ENCODE measurements at regions not wholly inside any gene's neighbourhood (a gene's known extent, or its start where the extent isn't known, plus 50 kb on each side); places are given as distances from the start of the nearest gene placed in this dataset.
A peak's percentile ranks its signal among the peaks of the same experiment; 100 is the strongest.
"Not testable (repeated sequence)": the region's sequence is repeated elsewhere in the genome, so short reads cannot be mapped to it uniquely, and the experiment has no call there.

DNA sequence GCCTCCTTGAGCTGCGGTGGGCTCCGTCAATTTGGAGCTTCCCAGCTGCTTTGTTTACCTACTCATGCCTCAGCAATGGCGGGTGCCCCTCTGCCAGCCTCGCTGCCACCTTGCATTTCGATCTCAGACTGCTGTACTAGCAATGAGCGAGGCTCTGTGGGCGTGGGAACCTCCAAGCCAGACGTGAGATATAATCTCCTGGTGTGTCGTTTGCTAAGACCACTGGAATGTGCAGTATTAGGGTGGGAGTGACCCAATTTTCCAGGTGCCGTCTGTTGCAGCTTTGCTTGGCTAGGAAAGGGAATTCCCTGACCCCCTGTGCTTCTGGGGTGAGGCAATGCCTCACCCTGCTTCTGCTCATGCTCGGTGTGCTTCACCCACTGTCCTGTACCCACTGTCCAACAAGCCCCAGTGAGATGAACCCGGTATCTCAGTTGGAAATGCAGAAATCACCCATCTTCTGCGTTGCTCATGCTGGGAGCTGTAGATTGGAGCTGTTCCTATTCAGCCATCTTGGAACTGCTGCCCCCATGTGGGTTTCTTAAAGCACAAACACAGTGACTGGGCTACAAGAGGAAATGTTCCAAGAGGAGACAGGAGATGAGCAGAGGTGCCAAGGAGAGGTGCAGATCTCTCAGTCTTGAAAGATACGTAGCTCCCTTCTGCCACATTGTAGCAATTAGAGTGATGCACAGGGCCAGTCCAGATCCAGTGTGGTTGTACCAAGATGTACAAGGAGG lies 193.0 kb upstream of the IGFBP7 start:
- peak; percentile 59 for DNase-seq

DNA sequence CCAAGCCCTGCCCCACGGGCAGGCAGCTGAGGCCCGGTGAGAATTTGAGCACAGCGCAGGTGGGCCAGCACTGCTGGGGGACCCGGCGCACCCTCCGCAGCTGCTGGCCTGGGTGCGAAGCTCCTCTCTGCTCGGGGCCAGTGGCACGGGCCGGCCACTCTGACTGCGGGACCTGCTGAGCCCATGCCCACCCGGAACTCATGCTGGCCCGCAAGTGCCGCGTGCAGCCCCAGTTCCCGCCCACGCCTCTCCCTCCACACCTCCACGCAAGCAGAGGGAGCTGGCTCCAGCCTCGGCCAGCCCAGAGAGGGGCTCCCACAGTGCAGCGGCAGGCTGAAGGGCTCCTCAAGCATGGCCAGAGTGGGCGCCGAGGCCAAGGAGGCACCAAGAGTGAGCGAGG lies 190.1 kb upstream of the IGFBP7 start:
- not testable (repeated sequence) for DNase-seq

DNA sequence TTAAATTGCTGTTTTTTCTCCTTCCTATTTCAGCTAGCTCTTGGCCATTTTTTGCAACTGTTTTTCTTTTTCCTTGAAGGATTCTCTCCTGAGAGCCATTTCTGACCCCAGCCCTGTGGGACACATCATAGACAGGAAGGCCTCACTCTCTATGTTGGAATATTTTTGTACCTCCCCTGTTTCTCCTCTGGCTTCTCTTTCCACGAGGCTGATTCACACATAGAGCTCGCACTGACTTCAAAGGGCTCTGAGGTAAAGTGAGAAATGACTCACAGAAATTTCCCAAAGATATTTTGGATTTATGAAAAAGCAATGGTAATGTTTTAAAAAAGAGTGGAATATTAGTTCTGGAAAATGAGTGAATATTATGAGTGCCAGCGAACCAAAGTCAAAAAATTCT lies 181.7 kb upstream of the IGFBP7 start:
- peak; percentile 72 for DNase-seq

DNA sequence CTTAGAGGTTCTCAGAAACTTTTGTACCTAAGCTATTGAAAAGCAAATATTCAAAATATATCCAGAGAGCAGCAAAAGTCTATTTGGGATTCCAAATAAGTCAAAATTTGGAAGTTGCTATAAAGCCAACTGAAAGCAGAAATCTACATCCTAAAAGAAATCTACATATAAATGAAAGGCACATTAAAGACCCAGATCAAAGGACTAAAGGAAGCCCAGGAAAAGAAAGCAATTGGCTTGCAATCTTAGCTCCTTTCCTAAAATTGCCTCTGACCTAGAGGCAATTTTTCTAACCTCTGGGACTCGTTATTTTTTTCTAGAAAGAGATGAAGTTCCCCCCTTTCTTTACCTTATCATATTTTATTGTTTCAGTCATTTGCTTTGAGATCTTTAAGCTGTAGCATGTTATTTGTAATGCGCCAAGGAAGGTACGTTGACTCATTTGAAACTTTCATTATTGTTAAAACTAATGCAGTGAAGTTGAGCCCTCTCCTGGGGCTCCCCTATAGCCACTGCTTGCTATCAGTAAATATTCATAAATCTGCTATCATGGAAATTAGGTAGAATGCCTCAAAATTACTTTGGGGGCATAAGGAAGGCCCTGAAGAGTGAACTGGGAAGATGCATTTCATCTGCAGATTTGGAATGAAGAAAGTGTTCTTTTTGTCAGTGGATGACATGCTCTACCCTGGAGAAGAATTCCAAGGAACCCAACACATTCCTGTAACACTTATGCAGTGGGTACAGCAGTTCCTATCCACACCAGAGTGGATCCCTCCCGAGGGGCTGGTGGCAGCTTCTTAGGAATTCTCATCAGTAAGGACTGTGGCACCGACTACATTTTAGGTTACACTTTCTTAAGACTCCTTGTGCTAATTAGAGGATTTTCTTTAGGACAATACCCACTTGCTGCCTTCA lies 177.8 kb upstream of the IGFBP7 start:
- no peak for DNase-seq

DNA sequence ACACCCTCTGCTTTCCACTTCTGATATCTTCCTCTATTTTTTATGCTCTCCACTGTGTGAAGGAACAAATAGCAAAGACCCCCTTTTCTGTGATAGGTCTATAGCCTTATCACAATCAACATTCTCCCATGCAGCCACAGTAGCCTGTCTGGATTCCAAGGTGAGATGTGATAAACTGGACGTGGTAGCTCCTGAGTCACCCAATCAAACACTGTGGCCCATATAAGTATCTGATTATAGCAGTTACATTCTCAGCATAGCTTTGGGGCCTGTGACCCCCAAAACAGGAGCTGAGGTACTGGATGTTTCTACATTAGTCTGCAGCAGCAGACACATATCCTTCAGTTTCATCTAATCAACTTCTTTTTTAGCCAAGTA lies 172.7 kb upstream of the IGFBP7 start:
- DNase-seq: no peak

DNA sequence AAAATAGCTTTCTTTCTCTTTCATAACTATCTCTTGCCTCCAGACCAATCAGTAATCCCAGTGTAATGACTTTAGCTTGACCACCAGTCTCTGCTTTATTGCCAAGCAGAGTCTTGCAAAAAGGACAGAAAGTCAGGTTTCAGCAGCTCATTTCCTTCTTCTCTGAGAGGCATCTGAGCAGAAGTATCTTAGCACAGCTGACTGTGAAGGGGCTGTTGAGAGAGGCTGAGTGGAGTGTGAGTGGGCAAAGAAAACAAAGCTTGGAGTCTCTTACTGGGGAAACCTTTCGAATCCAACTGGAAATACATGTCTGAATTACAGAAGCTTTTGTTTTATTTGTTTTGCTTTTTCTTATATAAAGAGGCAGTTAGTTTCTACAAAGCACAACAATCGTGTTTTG lies 170.3 kb upstream of the IGFBP7 start:
- no peak for DNase-seq

DNA sequence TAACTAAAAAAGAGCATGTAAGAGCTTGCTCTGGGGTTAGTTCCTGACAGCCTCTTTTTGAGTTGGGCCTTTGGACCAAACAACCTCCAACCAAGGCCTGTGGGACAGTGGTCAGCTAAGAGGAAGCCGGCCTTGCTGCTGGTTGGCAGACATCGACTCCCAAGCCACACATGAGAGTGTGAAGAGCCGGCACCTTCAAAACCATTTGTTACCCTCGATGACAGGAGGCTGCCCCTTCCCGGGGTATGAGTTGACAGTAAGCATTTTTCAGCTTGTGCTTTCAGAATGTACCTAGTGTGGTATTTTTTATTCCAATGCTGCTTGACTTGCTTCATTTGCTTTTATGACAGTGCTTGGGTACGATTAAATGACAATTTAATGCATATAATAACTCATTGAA lies 168.6 kb upstream of the IGFBP7 start:
- no peak for DNase-seq

DNA sequence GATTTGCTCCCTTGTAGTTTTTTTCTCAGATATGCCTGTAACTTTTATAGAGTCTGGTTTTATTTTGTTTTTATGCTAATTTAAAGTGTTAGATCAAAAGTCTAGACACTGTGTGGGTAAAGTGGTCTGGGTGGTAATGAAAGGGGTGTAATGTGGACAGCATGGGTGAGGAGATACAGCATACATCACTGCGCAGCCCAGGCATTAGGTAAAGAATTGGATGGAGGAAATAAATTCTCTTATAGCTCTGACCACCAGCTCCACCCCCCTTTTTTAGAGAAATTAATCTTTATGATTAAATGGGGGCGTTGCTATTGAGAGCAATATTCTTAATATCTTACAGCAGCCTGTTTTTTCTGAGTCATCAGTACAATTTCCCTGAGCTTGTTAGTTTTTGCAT lies 163.9 kb upstream of the IGFBP7 start:
- DNase-seq: no peak

DNA sequence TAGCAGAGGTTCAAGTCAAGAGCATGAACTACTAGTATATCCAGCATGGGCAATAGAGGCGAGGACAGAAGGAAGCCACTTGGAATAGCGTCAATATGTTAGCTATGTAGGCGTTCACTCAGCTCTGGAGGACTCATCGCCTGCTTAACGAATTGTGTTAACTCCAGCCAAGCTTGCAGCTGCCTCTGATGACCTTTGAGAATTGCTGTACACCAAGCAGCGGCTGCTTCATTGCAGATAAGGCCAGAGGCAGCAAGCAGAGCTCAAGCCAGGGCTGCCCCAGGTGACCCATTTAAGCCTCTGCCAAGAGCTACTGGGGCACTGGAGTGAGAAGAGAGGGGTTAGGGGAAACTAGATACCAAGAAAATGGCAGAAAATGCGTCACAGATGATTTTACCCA lies 160.2 kb upstream of the IGFBP7 start:
- DNase-seq: peak; percentile 48

DNA sequence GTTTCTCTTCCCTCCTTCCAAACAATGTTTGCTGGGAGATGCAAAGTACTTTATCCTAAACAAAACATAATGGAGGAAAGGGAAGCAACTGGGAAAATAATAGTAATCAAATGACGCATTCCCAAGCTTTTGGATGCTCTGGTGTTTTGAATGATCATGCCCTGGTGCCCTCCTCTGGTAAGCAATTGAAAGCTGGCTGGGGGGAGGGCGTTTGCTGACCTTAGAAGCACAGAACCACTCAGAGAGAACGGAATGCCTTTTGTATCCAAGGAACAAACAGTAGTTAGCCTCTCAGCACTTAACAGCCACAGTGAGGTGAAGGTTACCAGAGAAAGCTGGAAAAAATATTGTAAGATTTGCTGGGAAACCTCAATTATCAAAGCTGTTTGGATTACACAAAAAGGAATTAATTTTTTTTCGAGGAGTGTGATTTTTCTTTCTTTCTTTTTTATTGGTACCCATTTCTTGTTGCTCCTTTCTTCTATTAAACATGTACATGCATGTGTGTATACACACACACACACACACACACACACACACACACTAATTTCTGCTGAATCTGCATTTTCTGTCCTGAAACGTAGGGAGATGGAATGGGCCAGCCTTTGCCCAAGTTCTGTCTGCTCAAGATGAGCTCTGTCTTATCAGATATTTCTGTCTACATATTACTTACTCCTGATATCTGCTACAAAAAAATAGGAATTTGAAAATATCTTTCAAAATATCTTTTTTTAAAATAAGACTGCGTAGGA lies 155.8 kb upstream of the IGFBP7 start:
- no peak for DNase-seq

DNA sequence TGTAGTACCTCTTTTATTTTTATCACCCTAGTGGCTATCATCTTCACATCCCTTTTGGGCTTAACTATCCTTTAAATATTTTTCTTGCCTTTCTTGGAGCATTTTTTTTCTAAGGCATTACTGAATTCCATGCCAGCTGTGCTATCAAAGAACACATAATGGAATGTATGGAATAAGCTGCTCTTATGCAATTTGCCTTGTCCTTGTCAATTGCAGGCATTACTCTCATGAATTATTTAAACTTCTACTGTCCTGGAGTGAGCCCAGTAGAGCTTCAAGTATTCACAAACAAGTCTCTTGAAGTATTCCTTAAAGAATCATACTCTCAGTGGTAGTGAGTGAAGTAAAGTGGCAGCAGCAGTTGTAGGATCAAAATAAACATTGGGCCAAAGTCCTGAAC lies 144.6 kb upstream of the IGFBP7 start:
- DNase-seq: no peak

DNA sequence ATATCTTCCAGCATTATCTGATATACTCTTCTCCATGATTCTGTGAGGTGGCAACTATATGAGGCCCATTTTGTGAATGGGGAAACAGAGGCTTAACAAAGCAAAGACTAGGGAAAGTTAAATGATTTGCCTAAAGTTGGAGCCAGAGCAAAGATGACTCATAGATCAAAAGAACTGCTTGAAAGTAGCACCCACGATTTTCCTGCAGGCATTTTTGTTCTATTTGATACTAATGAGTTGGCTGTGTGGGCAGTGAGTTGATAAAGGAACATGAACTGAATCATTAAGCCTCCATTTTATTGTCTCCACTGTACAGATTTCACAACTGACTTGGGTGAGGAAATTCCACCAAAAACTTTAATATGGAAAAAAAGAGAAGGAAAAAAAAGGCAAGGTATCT lies 138.9 kb upstream of the IGFBP7 start:
- DNase-seq: peak; percentile 82

DNA sequence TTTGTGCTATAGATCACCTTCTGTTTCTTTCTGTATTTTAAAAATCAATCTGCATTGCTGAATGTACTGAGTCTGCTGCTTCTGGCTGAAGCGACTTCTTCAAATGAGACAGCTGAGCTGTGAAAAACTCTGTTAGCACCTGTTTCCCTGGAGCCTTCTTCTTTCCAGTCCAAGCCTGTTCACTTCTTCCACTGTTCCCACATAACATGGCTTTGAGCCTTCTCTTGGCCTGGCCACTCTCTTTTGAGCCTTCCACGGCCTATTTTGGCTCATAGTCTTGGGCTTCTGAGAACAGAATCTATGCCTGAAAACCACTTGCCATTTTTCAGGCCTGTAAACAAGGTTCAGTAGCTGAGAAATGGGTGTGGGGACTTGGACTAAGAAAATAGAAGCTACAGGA lies 132.9 kb upstream of the IGFBP7 start:
- no peak for DNase-seq

DNA sequence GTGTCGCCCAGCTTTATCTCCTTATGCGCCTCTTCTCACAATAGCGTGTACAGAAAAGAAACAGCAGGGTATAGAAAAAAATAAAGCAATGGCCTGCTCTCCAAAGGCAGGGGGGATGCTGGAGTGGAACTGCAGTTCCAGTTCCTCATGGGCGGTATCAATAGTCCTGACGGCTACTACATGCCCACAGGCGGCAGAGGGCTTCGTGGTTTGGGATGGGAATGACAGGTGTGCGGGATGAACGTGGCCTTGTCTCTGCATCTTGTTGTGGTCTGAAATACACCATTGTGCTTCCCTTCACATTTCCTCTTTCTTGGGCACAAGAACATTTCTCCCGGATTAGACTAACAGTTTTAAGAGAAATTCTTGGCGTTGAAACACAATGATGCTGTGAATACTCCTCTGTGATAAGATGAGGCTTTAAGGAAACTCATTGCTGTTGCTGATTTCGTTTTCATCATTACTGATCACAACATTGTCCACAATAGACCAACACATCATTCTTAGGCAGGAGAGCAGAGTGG lies 124.1 kb upstream of the IGFBP7 start:
- DNase-seq: no peak

DNA sequence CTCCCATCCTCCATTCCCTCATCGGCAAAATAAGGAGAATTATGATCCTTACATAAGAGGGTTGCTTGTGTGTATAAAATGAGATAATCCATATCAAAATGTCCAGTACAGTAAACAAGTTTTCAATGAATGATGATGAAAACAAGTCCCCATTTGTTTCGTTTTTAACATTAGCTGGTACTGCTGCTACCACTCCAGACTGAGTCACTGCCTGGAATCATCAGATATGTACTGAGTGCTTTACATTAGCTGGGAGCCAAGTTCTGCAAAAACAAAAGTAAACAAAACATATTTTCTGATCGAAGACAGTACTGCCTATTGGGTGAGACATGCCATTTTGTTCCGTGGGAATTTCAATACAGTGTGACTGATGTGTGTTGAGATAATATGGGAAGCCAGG lies 123.2 kb upstream of the IGFBP7 start:
- DNase-seq: no peak

DNA sequence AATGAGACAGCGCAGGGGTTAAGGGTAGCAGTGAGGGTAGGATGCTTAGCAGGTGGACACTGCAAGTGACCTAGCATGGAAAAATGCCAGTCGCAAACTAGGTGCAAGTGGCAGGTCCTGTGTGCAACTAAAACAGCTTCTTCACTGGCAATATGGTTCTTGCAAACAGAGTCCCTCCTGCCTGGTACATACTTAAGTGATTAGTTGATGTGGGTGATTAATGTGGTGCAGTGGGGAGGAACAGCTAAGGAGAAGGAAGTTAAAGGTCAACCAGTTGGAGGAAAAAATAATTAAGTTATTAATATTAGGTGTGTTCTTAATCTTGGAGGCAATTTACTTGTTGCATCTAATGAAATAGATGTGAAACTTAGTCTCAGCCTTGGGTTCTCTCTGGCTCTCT lies 121.6 kb upstream of the IGFBP7 start:
- no peak for DNase-seq

DNA sequence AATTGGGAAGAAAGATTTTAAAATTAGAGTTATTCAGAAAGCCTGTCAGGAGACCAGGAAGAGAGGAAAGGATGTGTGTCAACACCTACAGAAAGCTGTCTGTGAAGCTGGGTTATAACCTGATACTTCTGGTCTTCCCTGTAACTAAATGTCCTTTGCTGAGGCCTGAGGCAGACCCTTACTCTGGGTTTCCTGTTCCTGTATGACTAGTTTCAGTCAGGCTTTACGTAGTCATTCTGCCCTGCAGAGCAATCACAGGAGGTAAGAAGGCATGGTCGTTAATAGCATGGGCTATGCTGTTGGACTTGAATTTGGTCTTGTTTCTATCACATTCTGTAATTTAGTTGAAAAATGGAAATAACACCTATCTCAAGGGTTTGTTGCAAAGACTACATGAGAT lies 110.5 kb upstream of the IGFBP7 start:
- DNase-seq: no peak

DNA sequence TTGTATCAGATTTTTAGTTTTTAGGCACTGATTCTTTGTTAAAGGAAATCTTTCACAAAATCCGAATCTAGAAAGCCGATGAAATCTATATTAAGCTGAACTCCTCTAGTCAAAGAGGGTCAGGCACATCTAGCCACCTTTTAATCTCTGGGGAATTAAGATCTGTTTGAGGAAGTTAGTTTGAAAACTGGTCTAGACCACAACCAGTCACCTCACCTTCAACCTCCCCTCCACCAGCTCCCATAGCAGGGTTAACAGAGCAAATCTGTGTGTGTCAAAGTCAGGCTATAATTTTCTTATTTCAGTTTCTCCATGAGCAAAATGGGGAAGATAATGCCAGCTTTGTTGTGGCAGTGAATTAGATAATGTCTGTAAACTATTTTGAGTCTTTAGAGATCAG lies 110.0 kb upstream of the IGFBP7 start:
- no peak for DNase-seq

DNA sequence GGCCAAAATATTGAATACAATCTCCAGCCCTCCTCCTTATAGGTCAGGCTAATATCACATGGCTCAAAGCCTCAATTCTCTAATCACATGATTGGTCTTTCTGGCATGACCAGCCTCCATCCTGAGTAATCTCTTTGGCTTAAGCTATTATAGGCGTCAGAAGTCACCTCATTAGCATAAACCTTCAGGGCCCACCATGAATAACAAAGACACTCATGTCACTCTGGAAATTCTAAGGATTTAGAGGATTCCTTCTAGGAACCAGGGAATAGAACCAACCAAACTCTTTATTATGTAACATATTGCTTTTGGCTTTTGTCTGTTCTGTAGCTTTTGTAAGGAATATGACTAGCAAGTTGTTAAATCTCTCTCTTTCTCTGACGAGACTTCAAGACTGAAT lies 109.2 kb upstream of the IGFBP7 start:
- no peak for DNase-seq

DNA sequence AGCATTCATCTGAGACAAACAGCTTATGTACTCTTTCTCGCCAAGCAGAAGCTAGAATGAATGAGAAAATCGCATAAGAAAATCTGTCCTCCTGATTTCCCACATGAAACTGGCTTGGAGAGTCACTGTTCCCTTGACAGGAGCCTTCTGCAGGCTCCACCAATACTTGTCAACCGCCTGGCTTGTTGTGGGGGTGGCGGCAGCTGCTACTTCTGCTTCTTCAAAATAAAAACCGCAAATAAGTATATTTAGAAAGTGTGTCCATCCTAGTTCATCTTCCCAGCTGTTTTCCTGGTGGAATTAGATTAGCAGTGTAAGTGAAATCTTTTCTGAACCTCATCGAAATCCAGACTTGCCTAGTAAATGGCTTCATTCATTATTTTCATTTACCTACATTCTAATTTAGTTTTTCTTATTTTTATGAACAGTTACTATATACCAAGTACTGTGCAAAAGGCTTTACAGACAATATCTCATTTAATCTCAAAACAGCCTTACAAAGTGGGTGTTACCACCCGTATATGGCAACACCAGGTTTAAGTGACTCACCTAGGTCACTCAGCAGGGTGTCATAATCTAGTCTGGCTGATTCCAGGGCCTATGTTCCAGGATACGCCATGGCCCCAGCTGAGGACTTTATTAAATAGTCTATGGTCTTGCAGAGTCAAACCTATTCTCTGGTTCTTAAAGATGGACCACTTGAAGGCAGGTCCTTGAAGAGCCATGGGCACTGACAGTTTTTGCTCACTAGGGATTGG lies 104.6 kb upstream of the IGFBP7 start:
- DNase-seq: no peak

DNA sequence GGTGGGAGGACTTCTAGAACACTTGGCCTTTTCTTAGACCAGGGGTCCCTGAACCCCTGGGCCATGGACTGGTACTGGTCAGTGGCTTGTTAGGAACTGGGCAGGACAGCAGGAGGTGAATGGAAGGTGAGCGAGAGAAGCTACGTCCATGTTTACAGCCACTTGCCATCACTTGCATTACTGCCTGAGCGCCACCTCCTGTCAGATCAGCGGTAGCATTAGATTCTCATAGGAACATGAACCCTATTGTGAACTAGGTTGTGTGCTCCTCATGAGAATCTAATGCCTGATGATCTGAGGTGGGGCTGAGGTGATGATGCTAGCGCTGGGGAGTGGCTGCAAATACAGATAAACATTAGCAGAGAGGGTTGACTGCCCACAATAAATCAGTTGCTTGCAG lies 100.9 kb upstream of the IGFBP7 start:
- DNase-seq: no peak

DNA sequence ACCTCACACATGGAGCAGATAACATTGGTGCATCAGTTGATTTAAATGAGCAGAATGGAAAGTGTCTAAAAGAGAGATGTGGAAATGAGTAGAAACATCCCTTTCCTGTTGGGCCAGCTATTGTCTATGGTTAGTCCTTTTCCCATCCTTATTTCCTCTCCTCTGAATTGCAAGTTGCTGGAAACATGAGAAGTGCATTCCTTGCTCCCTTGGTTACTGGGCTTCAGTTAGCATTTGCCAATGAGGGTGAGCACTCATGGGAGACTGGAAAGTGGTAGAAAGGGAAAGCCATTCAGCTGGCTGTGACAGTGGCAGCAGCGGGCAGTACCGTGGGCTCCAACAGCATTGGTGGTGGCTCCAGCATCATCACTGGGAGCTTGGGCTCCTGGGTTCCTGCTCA lies 96.0 kb upstream of the IGFBP7 start:
- DNase-seq: no peak

DNA sequence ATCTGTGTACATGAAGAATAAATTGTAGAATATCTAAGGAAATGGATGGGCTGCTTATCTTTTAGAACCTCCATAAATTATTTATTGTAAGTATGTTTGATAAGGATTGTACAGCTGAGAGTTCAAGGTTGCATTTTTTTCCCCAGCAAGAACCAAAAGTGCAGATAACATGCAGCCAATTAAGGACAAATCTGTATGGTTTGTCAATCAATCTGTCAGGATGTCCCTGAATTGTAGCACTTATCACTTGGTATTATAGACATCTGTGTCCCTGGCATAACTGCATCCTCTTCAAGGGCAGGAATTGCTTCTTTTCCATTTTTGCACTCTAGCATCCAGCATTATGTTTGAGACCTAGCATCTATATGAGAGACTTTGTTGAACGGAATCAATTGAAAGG lies 95.4 kb upstream of the IGFBP7 start:
- DNase-seq: no peak
